ENCODE measurements at regions not wholly inside any gene's neighbourhood (a gene's known extent, or its start where the extent isn't known, plus 50 kb on each side); places are given as distances from the start of the nearest gene placed in this dataset.

DNA sequence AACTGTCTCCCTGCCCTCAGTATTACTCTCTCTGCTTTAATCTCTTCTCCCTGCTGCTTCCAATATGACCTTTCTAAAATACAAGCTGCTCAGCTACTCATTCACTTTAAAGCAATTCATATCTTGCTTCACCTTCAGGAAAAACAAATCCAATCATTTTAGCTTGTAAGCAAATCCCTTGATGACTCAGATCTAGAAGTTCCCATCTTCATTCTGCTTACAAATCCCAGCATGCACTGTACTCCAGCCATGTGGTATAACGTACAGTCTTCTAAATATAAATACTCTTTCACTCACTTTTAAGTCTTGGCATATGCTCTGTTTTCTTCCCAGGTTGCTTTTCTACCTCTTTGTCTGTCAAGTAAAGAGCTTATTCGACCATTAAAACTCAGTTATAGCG is 1009.1 kb upstream of the SEMA6D start:
- no peak for DNase-seq

- no peak for DNase-seq
These were observed 1007.7 kb upstream of the SEMA6D start for GRCh38 chr15:46709460-46710083.

DNA sequence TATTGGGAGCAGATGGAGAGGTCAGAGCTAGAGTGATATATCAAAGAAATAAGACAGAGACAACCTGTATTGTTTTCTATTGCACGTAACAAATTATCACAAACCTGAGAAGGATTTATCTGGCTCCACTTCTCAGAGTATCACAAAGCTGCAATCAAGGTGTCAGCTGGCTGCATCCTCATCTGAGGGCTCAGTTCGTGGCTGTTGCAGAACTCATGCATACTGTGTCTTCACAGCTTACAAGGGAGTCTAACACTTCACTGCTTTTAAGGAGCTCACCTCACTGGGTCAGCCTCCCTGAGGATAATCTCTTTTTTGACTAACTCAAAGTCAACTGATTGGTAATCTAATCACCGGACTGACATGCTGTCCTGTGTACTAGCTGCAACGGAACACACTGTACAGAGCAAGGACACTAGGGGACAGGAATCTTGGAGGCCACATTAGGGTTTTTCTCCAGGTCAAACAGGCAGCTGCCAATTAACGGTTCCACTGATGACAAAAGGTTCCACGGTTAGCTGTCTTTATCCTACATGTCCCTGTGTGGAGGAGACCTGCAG is 1006.8 kb upstream of the SEMA6D start:
- no peak for DNase-seq

GRCh38 chr15:46713045-46713444 is 1004.3 kb upstream of the SEMA6D start:
- no peak for DNase-seq

- DNase-seq: no peak
These were observed 1002.4 kb upstream of the SEMA6D start for GRCh38 chr15:46714950-46715349.

- no peak for DNase-seq
These were observed 994.0 kb upstream of the SEMA6D start for GRCh38 chr15:46723308-46723707.

- no peak for DNase-seq
These were observed 985.2 kb upstream of the SEMA6D start for GRCh38 chr15:46732060-46732459.

GRCh38 chr15:46735115-46735514 is 982.2 kb upstream of the SEMA6D start:
- DNase-seq: no peak

DNA sequence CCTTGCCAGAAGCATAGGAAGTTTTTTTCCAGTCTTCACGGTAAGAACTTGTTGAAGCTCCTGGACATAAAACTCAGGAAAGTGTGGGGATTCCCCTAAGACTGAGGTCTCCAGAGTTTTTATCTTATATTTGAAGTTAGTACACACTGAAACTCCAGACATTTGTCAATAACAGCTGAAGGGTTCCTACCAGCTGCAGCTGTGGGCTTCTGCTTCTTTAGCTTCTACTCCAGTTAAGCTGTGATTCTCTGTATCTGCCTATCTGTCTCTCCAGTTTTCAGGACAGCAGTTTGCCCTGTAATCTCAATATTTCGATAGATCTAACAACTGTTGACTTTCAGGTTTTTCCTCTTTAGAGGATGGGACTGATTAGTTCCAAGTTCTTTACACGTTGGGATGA is 966.0 kb upstream of the SEMA6D start:
- no peak for DNase-seq

DNA sequence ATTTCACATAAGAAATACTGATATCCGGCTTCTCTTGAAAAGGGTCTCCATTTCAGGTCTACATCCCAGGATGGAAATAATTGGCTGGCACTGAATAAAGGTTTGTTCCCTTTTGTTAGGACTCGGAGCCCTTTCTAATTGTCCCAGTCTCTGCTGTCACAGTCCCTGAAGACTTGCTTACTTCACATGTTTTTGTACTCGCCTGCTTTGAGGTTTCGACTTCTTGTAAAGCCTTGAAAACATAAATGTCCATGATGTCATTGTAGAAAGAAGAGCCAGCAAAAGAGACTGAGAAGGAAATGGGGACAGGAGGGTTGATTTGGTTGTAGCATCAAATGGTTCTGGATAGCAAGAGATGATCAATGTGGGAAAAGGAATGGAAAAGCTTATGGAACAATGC is 963.4 kb upstream of the SEMA6D start:
- DNase-seq: no peak

DNA sequence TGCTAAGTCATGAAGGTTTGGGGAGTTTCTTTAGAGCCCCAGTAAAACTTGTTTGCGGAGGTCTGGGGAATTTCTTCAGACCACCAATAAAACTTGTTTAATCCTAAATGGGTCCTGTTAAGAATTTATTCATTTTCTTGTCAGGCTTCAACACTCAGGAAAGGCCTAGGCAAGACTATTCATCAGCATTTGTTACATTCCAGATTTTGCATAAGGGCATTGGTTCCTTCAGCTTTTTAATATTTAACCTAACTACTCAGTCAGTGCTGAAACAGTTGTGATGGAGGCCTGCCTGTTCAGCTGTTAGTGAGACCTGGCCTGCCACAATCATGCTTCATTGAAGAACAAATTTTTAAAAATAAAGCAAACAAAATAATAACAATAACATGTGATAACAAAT is 954.2 kb upstream of the SEMA6D start:
- no peak for DNase-seq

- DNase-seq: no peak
These were observed 952.5 kb upstream of the SEMA6D start for GRCh38 chr15:46764851-46765250.

DNA sequence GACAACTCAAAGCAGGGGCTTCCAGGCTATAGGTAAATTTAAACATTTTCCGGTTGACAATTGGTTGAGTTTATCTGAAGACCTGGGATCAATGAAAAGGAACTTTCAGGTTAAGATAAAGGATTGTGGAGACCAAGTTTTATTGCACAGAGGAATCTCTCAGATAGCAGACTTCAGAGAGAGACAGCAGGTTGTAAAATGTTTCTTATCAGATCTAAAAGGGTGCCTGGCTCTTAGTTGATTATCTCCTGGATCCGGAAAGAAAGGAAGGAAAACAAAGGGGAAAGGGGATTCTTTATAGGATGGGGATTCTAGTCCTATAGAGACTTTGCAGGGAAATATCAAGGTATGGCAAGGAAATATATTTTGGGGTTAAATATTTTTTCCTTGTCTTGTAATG is 951.3 kb upstream of the SEMA6D start:
- no peak for DNase-seq

DNA sequence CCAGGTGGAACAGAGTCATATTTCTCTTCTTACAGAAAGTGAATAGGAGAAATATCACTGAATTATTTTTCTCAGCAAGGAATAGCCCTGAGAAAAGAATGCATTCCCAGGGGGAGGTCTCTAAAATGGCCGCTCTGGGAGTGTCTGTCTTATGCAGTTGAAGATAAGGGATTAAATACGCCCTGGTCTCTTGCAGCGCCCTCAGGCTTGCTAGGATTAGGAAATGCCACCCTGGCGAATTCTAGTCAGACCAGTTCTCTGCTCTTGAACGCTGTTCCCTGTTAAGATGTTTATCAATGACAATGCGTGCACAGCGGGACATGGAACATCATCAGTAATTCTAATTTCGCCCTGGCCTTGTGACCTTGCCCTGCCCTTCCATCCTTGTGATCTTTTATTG is 949.0 kb upstream of the SEMA6D start:
- no peak for DNase-seq

GRCh38 chr15:46773016-46773415 is 944.3 kb upstream of the SEMA6D start:
- no peak for DNase-seq

DNA sequence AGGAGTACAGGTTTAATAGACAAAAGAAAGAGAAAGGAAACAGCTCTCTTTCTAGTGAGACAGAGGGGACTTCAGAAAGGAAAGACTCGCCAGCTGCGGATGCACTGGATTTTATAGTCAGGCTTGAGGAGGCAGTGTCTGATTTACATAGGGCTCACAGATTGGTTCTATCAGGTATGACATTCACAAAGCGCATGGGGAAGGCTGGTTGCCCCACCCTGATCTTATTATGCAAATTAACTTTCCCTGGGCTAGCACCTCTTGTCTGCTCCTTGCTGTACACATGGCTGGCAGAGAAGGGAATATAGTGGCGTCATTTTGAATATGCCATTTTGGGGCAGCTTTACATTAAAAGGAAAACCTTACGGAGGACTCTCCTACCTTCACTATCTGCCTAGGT is 938.4 kb upstream of the SEMA6D start:
- no peak for DNase-seq

- DNase-seq: peak in 2 of 3 donors; percentile 3 to 6
These were observed 930.6 kb upstream of the SEMA6D start for GRCh38 chr15:46786590-46787285.

GRCh38 chr15:46795685-46796084 is 921.6 kb upstream of the SEMA6D start:
- DNase-seq: no peak

- DNase-seq: no peak
These were observed 908.5 kb upstream of the SEMA6D start for GRCh38 chr15:46808834-46809233.

DNA sequence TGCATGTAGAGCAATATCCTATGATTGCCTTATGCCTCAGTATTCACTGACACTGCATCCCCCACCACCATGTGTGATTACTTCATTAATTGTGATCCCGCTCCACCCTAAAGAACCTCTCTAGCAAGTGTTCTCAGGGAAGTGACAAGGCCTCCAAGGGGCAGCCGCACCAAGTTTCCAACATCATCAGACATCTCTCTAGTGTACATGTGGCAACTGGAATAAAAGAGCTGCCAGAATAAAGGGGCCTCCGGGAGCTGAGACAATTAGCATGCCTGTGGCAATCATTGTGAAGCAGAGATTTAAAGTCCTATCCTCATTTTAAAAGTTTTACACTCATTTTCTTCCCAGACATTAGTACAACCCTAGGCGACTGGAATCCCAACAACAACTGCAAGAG is 902.1 kb upstream of the SEMA6D start:
- no peak for DNase-seq

DNA sequence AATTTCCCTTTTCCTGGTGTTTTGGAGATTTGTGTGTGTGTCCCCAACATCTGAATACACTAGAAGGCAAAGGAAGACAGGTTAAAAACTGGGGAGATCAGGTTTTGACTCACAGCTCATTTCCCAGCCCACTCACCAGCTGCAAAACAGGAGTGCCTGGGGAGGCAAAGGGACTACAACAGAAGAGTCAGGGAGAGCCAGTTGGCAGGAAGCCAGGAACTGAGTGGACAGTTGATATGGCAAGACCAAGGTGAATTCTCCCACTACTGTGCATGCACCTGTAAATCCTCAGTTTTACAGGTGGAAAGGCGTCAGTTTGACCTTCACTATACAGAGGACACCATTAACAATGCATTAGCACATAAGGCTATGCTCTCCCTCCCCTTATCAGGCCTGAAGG is 901.5 kb upstream of the SEMA6D start:
- no peak for DNase-seq

DNA sequence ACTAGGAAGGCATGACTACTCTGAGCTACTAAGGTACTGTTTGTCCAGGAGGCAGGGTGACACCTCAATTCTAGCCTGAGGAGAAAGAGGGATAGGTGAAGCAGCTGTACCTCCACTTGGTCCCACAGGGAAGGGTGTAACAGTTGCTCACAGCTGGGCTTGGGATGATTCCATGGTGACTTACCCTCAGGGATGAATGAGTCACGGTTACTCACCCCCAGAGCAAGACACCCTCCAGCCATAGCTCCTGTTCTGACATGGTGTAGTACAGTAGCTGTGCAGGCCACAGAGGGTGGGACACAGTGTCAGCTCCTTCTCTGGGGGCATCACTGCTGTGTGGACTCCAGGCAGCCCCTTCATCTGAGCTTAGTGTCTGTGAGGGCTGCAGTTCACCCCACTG is 868.6 kb upstream of the SEMA6D start:
- peak in 1 of 3 donors; percentile 43 for DNase-seq

- DNase-seq: no peak
These were observed 863.7 kb upstream of the SEMA6D start for GRCh38 chr15:46853600-46853999.

DNA sequence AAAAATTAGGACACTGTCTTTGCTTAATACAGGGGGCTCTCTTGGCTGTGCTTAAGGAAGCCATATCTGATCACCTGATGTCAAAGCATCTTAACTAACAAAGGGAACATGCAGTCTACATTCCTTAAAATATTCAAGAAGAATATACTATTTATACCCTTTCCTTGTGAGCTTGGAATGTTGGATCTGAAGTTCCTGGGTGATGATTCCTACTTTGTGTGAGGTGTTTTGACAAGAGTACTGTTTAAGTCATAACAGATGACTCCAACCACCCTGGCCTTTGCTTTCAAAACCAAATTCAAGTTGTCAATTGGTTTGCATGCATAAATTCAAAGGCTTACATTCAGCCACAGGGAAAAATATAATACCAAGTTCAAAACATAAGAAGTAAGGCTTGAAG is 862.7 kb upstream of the SEMA6D start:
- peak in 1 of 3 donors; percentile 3 for DNase-seq
